NCI-H1092 (cell line): ENCODE measurements at regions not wholly inside any gene's neighbourhood (a gene's known extent, or its start where the extent isn't known, plus 50 kb on each side); places are given as distances from the start of the nearest gene placed in this dataset.
A peak's percentile ranks its signal among the peaks of the same experiment; 100 is the strongest.

Source experiments
- DNase-seq: peaks from one replicate; lab custom pipeline; 2025; lab: John Stamatoyannopoulos, UW

DNA sequence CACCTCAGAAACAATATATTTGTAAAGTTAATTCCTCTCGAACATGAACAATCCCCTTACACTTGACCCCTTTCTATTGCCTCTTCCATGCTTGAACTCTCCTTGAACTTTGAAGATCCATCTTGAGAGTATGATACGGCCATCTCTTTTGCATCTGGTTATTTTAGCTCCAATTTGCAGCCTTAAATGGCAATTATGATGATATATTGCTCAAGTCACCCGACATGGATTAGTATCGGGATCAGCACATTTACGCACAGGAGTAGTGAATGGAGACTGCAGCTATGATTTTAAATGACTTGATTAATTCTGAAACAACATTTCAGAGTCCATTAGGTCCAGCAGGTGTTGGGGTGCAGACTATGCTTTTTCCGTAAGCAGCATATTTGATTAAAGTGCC is 143.8 kb upstream of the PAQR3 start:
- DNase-seq, result no peak

GRCh38 chr4:79081973-79082372 is 142.7 kb upstream of the PAQR3 start:
- DNase-seq, result no peak

DNA sequence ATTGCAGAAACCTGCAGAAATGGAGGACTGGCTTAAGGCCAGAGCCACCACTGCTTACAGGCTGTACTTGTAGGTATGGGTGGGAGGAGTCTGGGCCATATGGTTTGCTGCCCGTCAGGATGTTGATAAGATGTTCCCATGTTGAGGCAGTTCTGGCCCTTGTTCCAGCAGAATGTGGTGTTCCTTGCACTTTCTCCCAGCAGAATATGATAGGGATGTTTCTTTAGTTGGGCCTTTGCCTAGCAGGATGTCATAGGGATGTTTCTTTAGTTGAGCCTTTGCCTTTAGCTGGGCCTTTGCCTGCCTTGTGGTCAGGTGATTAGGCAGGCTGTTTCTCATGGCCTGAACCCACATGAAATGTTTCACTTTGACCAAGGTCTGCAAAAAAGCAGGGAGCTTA is 139.1 kb upstream of the PAQR3 start:
- no peak for DNase-seq

DNA sequence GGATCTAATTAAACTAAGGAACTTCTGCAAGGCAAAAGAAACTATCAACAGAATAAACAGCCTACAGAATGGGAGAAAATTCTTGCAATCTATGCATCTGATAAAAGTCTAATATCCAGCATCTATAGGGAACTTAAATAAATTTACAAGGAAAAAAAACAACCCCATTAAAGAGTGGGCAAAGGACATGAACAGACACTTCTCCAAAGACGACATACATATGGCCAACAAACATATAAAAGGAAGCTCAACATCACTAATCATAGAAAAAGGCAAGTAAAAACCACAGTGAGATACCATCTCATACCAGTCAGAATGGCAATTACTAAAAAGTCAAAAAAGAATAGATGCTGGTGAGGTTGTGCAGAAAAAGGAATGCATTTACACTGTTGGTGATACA is 134.8 kb upstream of the PAQR3 start:
- no peak for DNase-seq

DNA sequence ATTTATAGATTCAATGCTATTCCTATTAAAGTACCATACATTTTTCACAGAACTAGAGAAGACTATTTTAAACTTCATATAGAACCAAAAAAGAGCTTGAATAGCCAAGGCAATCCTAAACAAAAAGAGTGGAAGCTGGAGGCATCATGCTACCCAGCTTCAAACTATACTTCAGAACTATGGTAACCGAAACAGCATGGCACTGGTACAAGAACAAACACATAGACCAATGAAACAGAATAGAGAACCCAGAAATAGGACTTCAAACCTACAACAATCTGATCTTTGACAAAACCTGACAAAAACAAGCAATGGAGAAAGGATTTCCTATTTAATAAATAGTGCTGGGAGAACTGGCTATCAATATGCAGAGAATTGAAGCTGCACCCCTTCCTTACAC is 134.2 kb upstream of the PAQR3 start:
- no peak for DNase-seq

DNA sequence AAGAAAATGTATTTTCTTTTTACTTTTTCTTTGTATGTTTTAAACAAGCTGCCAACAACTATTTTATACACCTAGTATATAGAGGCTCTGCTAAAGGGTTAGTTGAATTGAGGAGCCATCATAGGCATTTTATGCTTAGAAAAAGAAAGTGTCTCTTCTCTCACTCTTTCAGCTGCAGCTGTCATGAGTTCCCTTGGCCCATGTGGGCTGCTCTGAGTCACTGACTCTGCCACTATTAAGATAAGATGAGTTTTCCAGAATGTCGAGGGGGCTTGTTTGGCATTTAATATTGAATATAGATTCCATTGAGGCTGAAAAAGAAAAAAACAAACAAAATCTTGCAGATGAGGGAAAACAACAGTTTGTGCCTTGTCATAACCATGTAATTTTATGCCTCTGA is 126.0 kb upstream of the PAQR3 start:
- no peak for DNase-seq

DNA sequence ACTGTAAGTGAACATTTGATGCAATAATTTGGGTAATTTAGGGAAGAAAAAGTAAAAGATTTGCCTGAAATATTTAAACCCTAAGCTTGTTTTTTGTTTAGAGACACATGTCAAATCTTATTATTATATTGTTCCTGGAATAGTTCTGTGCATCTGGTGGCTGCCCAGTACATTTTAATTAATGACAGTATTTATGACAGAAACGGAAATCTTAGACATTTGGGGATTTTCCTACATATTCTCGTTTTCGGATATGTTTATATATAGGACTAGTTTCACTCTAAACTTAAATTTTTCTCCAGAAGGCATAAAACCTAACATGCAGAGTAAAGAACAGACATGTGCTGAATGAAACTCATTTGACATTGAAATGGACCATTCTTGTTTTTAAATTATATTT is 125.6 kb upstream of the PAQR3 start:
- DNase-seq, result no peak

DNA sequence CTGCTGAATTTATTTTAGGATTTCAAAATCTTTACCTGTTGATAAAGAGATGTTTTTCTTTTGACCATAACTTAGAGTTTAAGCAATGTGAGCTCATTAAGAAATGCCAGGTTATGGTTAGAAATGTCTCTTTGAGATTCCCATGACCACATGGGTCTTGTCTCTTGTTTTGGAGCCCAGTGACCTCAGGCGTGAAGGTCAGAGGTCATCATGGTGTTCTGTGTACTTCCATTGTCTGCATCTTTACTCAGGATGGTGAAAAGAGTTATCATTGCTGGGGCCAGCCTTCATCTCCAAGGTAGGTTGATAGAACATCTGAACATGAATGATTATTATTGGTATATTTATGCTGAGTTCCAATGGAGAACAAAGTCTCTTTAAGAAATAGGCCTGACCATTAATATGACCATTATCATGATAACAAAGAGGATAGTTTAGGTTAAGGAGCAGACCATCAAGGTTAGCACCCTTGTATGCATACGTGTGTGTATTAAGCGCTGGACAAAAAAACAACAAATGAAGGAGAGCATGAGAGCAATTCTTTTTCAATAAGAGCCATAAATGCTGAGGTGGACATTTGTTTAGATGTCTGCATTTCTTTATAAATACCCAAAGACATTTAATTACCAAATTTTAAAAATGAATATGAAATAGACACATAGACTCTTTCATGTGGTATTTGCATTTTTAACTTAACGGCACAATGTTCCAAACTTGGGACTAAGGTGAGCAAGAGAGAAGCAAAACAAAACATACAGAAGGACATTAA is 120.6 kb upstream of the PAQR3 start:
- no peak for DNase-seq

GRCh38 chr4:79057772-79058171 is 118.5 kb upstream of the PAQR3 start:
- no peak for DNase-seq

GRCh38 chr4:79053754-79054153 is 114.5 kb upstream of the PAQR3 start:
- no peak for DNase-seq

DNA sequence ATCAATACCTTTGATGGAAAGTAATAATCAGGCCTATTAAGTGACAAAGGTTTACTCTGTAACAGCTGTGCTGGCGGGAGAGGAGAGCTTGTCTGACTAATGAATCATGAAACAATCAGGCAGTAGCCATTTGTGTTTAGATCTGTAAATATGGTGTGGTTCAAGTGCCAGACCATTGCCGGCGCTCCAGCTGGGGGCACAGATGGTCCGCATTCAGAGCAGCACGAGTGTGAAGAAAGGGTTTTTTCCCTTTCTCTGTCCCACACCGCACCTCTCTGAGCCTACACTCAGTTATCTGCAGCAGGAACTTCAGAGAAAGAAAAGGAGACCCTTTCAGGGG is 111.3 kb upstream of the PAQR3 start:
- DNase-seq, result peak; percentile 90

- DNase-seq, result peak; percentile 73
Observed at GRCh38 chr4:79049840-79050540, 110.8 kb upstream of the PAQR3 start.

DNA sequence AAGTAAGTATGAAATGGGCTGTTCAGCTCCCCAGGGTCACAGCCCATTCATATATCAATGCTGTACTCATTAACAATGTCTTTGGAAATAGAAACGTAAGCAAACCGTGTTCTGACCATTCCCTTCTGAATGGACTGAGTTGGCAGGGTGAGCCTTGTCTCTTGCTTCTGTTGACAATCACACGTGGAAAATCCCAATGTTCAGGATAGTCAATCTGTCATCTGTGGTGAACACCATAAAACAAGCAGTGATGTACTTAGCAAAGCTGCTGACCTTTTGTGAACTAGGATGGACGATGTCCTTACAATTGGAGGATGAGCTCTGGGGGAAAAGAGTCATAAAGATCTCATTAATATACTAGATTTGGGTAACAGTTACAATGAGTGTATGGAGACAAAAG is 109.6 kb upstream of the PAQR3 start:
- DNase-seq, result peak; percentile 57

- DNase-seq, result no peak
Observed at GRCh38 chr4:79047316-79047715, 108.1 kb upstream of the PAQR3 start.

DNA sequence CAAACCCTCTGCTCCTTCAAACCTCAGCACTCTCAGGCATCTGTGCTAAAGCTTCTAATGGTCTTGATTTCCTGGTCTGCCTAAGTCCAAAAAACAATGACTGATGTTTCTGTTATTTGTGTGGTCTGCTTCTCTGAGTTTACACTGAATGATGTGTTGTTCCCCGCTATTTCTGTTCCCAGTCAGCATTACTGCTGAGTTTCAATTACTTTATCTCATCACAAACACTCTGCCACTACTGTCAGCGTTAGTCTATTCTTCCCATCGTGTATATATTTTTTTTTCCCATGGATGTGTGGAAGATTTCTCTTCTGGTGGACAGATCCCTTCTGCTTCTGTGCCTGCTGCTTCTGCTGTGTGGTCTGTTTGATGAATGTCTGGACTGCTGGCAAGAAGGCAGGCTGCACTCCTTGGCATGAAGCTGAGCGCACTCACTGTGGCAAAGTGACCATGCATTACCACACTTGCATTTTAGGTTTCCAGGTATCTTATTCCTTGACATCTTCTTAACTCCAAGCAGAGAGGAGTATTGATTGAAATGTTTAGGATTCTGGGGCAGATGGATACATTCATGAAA is 106.9 kb upstream of the PAQR3 start:
- DNase-seq, result no peak

- DNase-seq, result no peak
Observed at GRCh38 chr4:79044141-79044659, 105.0 kb upstream of the PAQR3 start.

DNA sequence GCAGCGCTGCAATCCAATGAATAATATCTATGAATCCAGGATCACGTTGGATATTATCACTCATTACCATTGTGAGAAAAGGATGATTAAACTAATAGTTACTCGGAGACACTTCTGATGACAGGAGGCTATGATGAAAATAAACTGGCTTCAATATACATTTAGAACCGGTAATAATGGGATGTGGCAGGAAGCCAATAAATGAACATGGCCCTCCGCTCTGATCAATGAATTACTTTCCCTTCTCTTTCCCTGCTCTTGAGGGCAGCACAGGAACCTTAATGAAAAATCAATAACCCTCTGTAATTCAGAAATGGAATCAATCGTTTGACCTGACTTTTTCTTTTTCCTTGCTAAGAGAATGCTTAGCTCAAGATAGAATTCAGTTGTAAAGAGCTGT is 103.9 kb upstream of the PAQR3 start:
- no peak for DNase-seq

- DNase-seq, result peak; percentile 18
Observed at GRCh38 chr4:79042079-79042674, 102.9 kb upstream of the PAQR3 start.

DNA sequence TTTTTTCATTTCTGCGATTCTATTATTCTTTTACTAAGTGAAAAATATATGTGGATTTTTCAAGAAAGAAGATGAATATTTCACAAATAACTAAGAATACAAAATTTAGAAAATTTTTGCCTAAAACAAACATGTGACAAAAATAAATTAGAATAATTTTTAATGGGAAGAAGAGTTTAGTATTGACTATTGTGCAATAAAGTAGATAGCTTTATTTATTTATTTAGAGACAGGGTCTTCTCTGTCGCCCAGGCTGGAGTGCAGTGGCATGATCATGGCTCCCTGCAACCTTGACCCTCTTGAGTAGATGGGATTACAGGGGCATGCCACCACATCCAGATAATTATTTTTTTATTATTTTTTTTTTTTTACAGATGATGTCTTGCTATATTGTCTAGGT is 95.3 kb upstream of the PAQR3 start:
- no peak for DNase-seq

GRCh38 chr4:79030973-79031372 is 91.7 kb upstream of the PAQR3 start:
- DNase-seq, result no peak

DNA sequence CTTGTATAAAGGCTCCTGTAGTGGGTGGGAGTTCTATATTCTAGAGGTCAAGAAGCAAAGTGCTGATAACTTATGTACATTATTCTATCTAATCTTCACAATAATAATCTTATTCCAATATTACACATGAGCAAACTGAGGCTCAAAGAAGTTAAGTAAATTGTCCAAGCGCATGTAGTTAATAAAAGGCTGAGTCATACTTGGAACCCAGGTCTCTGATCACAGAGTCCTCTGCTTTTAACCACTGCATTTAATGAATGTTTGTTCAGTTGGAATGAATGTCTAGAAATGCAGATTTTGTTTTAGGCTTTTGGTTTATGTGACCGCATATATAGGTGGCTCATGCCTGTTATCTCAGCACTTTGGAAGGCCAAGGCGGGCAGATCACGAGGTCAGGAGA is 88.4 kb upstream of the PAQR3 start:
- DNase-seq, result no peak

- no peak for DNase-seq
Observed at GRCh38 chr4:79025170-79025569, 85.9 kb upstream of the PAQR3 start.
